NOMO-1 treated with dmso at 0.1 percent for 144 hours (cell line): ENCODE measurements at regions not wholly inside any gene's neighbourhood (a gene's known extent, or its start where the extent isn't known, plus 50 kb on each side); places are given as distances from the start of the nearest gene placed in this dataset.

ENCODE experiments used
- DNase-seq: peaks from one replicate; lab custom pipeline; 2025; ENCODE audit not compliant: unreplicated experiment; lab: John Stamatoyannopoulos, UW

- no peak for DNase-seq
Observed at GRCh38 chr12:47025349-47025748, 54.1 kb upstream of the PCED1B start.

DNA sequence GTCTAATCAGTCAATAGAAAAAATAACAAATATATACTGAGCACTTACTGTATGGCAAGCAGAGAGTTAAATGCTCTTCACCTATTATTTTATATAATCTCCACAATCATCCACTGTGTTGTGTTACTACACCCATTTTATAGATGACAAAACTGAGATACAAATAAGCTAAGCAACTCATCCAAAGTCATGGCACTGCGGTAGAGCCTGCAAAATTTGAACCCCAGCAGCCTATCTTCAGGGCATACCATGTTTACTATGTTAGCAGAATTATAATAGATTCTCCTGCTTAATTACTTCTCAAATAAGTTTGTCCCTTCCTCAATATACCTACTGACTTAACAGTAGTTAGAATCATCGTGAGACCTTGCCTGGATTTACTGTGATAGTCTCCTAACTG lies 53.6 kb upstream of the PCED1B start:
- no peak for DNase-seq

GRCh38 chr12:47026291-47026690 lies 53.1 kb upstream of the PCED1B start:
- no peak for DNase-seq
